ENCODE measurements at regions not wholly inside any gene's neighbourhood (a gene's known extent, or its start where the extent isn't known, plus 50 kb on each side); places are given as distances from the start of the nearest gene placed in this dataset.
A peak's percentile ranks its signal among the peaks of the same experiment; 100 is the strongest.
"Not testable (repeated sequence)": the region's sequence is repeated elsewhere in the genome, so short reads cannot be mapped to it uniquely, and the experiment has no call there.

DNA sequence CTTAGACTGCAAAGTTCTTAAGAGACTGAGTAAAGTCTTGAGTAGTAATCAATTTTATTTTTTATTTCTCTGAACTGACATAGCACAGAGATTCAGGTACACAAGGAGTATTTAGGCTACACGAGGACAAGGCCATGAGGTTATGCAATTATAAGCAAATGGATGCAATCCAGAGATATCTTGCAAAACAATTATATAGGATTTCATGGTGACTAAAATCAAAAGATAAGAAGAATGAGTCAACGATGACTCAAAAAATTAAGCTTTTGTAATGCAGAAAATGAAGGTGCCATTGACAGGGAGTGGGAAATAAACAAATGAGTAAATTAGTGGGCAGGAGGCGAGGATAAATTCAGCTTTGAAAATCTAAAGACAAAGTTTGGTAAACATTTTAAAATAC is 66.7 kb upstream of the MYO3A start:
- no peak for DNase-seq (ENCODE audit: low spot score)

GRCh38 chr10:25869067-25869591 is 64.9 kb upstream of the MYO3A start:
- DNase-seq (ENCODE audit: low spot score), result no peak

- DNase-seq (ENCODE audit: low spot score), result no peak
Observed at GRCh38 chr10:25869609-25870008, 64.4 kb upstream of the MYO3A start.

- not testable (repeated sequence) for DNase-seq (ENCODE audit: low spot score)
Observed at GRCh38 chr10:25874402-25874801, 59.6 kb upstream of the MYO3A start.

GRCh38 chr10:25875556-25876165 is 58.4 kb upstream of the MYO3A start:
- peak; percentile 89 for DNase-seq (ENCODE audit: low spot score)

GRCh38 chr10:25877296-25877695 is 56.7 kb upstream of the MYO3A start:
- DNase-seq (ENCODE audit: low spot score), result no peak
